Spleen (tissue), 11 donors: ENCODE measurements at regions not wholly inside any gene's neighbourhood (a gene's known extent, or its start where the extent isn't known, plus 50 kb on each side); places are given as distances from the start of the nearest gene placed in this dataset.

Experiments
- DNase-seq: peaks from one replicate; pipeline ENCODE4 v3.0.0-alpha.2; 2020
- H3K27ac ChIP-seq, 8 donors: fragments of 200-600 bp; sonication (generic) in 7 of 8; 1 replicate in 4 of 8; 2 replicates in 4 of 8; pipeline versions ENCODE4 v1.5.0 to v1.8.0; 2016 to 2021; ENCODE audit warnings: inconsistent platforms in 4 of 8, mild to moderate bottlenecking in 4 of 8, moderate library complexity in 1 of 8
- H3K27me3 ChIP-seq, 7 donors: fragments of 200-600 bp; sonication (generic) in 6 of 7; replicated peaks in 1 of 7; 1 replicate in 4 of 7; 2 replicates in 3 of 7; pipeline versions ENCODE4 v1.5.0 to v1.8.0; 2016 to 2021; ENCODE audit warnings: inconsistent platforms in 3 of 7, mild to moderate bottlenecking in 1 of 7
- H3K36me3 ChIP-seq, 6 donors: fragments of 200-600 bp; sonication (generic) in 5 of 6; 1 replicate in 4 of 6; 2 replicates in 2 of 6; pipeline versions ENCODE4 v1.5.0 to v1.8.0; 2016 to 2021; ENCODE audit warnings: inconsistent platforms in 2 of 6
- H3K4me1 ChIP-seq, 6 donors: fragments of 200-600 bp; sonication (generic) in 5 of 6; 1 replicate in 3 of 6; 2 replicates in 3 of 6; pipeline versions ENCODE4 v1.5.0 to v1.8.0; 2016 to 2021; ENCODE audit warnings: inconsistent platforms in 3 of 6
- H3K4me3 ChIP-seq, 8 donors: fragments of 200-600 bp; sonication (generic) in 7 of 8; 1 replicate in 4 of 8; 2 replicates in 4 of 8; pipeline versions ENCODE4 v1.5.0 to v1.8.0; 2016 to 2021; ENCODE audit warnings: inconsistent platforms in 4 of 8, mild to moderate bottlenecking in 4 of 8, moderate library complexity in 2 of 8
- H3K9me3 ChIP-seq, 8 donors: fragments of 200-600 bp; sonication (generic) in 7 of 8; 1 replicate in 4 of 8; 2 replicates in 4 of 8; pipeline versions ENCODE4 v1.5.0 to v1.8.0; 2016 to 2021; ENCODE audit warnings: inconsistent platforms in 4 of 8
- CTCF ChIP-seq, 11 experiments: fragments of 200-600 bp in 7 of 11; fragments of 450-650 bp in 4 of 11; sonication (generic) in 4 of 11; IDR thresholded peaks in 8 of 11; conservative IDR thresholded peaks in 3 of 11; 1 replicate in 7 of 11; 2 replicates in 4 of 11; pipeline versions ENCODE4 v1.4.0 to v1.8.0; 2016 to 2021; ENCODE audit warnings: antibody characterized with exemption in 11 of 11, inconsistent platforms in 4 of 11, mild to moderate bottlenecking in 1 of 11
- POLR2A ChIP-seq, 3 donors: fragments of 450-650 bp; IDR thresholded peaks; one replicate each; pipeline ENCODE4 v1.5.1; 2017; ENCODE audit warnings: antibody characterized with exemption in 3 of 3, mild to moderate bottlenecking in 1 of 3
- POLR2AphosphoS5 ChIP-seq, 3 donors: sonication (generic); formaldehyde crosslinking; IDR thresholded peaks; one replicate each; pipeline ENCODE4 v1.5.1; 2017; ENCODE audit warnings: antibody characterized with exemption in 3 of 3
- WGBS, 5 donors: extraction: QIAGEN DNeasy Blood & Tissue Kit in 3 of 5; methylation state at CpG; one replicate each; pipeline versions ENCODE4 v1.1.5 to v1.1.7; 2013 to 2018; 5-methylcytosine and 5-hydroxymethylcytosine counted together
- intact Hi-C: fragments of 100-400 bp; cut with DNase I; formaldehyde crosslinking; loops from one replicate; pipeline ENCODE4 v1.15.0; 2023; ENCODE audit warnings: low total_unique reads
- donor health status: healthy with polysubstance abuse.
- donor health status: DM: no; HTN: no; CAD: no; lungs with moderate emphysema.
- donor health status: DM: no; HTN: no; CAD: no.
- donor health status: Bipolar disorder and iron deficiency.
- donor health status: healthy.
- donor health status: DM: no; HTN: no; CAD: no.
- donor health status: DM: yes; HTN: yes; CAD: no.

DNA sequence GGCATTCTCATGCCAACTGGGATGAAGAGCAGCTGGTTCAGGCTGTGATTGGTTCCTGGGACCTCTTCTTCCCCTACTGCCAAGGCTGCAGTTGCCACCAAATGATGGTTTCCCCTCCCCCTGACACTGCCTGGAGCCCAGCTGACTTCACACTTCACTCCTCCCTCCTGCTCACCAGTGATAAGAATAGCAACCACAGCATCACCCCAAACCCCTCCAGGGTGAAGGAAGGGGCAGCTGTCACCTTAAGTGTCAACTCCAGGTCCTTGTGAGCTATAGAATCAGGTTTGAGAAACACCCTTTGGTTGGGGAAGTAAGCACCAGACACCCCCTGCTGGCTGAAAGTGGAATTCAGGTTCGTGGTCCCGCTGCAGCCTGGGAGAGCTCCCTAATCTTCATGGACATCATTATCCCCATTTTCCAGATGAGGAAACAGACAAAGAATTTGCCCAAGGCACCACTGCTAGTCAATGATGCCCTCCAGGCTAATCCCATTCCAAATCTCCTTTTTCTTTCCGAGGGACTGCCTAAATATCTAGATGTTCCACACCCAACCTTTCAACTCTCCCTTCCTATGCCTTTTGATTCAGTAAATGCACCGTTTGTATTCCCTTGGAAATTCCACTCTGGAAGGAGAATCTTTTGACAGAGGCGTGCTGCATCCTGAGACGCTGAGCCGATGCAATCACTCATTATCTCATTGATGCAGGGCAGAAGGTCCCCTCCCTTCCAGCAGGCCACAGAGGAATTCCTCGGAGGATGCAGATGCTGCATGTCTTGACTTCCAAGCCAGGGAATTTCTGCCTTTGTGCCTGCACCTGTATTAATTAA is 50.6 kb upstream of the UQCRFS1 start:
- peaks cover 0 to 53% (median 0%) of the 10 kb centered on the region in 7 donors for H3K27me3 ChIP-seq
- no peaks in the 10 kb centered on the region for H3K9me3 ChIP-seq
- intact Hi-C loops, result loop anchor here (5.0 kb wide), 1 partner anchor 526 kb away; no protein-coding TSS in a partner anchor
- WGBS, 5 donors, result 25 to 34% (median 28%) methylated on average over 8 of the region's 8 CpGs
- no peak overlapping the region for H3K27ac ChIP-seq
- TF ChIP-seq POLR2A (IDR thresholded peaks at IDR 0.05), result no peak
- TF ChIP-seq POLR2AphosphoS5 (IDR thresholded peaks at IDR 0.05), result no peak
- TF ChIP-seq CTCF (IDR thresholded peaks at IDR 0.05 in 8 of 11, conservative IDR thresholded peaks at IDR 0.05 in 3 of 11), result peak in 10 of 11 experiments; percentile 24 to 82 (median 64)
- peaks cover 0 to 3% (median 0%) of the 10 kb centered on the region in 6 donors for H3K4me1 ChIP-seq
- no peaks in the 10 kb centered on the region for H3K36me3 ChIP-seq
- DNase-seq, result no peak
- H3K4me3 ChIP-seq, result no peak overlapping the region

GRCh38 chr19:29264897-29265296 is 51.9 kb upstream of the UQCRFS1 start:
- TF ChIP-seq POLR2AphosphoS5 (IDR thresholded peaks at IDR 0.05) (no peak), CTCF (IDR thresholded peaks at IDR 0.05 in 8 of 11, conservative IDR thresholded peaks at IDR 0.05 in 3 of 11) (no peak), POLR2A (IDR thresholded peaks at IDR 0.05) (no peak)
- Histone ChIP-seq H3K4me3 (no peak overlapping the region), H3K27me3 (peaks cover 0 to 67% (median 0%) of the 10 kb centered on the region in 7 donors), H3K4me1 (peaks cover 0 to 3% (median 0%) of the 10 kb centered on the region in 6 donors), H3K9me3 (no peaks in the 10 kb centered on the region), H3K27ac (no peak overlapping the region), H3K36me3 (no peaks in the 10 kb centered on the region)
- DNase-seq, result no peak
- 89 to 93% (median 91%) methylated on average over 7 of the region's 7 CpGs for WGBS, 5 donors
- intact Hi-C loops, result loop anchor here (5.0 kb wide), 1 partner anchor 528 kb away; no protein-coding TSS in a partner anchor

- H3K9me3 ChIP-seq, result peaks cover 0 to under 1% (median 0%) of the 10 kb centered on the region in 8 donors
- intact Hi-C loops, result no loop called here
- WGBS, 5 donors, result 69 to 82% (median 77%) methylated on average over 6 of the region's 6 CpGs
- no peak overlapping the region for H3K4me3 ChIP-seq
- DNase-seq, result no peak
- H3K36me3 ChIP-seq, result no peaks in the 10 kb centered on the region
- TF ChIP-seq POLR2AphosphoS5 (IDR thresholded peaks at IDR 0.05), result no peak
- no peak for TF ChIP-seq POLR2A (IDR thresholded peaks at IDR 0.05)
- TF ChIP-seq CTCF (IDR thresholded peaks at IDR 0.05 in 8 of 11, conservative IDR thresholded peaks at IDR 0.05 in 3 of 11), result no peak
- no peak overlapping the region for H3K27ac ChIP-seq
- H3K4me1 ChIP-seq, result peaks cover 0 to 3% (median 0%) of the 10 kb centered on the region in 6 donors
- peaks cover 0 to 67% (median 0%) of the 10 kb centered on the region in 7 donors for H3K27me3 ChIP-seq
Measured at GRCh38 chr19:29265436-29265835, 52.5 kb upstream of the UQCRFS1 start.

DNA sequence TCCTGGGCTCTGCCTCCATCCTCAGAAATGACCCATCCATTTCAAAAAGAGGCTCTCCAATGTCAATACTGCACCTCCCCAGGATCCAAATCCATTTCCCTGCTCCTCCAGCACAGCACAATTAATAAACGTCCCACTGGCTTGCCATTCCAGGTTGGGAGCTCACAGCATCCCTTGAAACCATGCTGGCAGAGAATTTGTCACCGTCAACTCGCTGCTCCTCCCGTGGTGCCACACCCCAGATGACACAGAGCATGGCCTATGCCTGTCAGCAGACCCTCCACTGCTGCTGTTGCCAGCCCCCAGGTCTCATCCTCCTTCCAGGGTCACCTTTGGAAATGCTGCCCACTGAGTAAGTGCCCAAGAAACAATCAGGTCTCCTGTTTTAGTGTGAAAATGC is 53.0 kb upstream of the UQCRFS1 start:
- intact Hi-C loops, result no loop called here
- DNase-seq, result no peak
- WGBS, 5 donors, result 32 to 62% (median 52%) methylated on average over 4 of the region's 4 CpGs
- Histone ChIP-seq H3K4me3 (no peak overlapping the region), H3K27ac (no peak overlapping the region), H3K27me3 (peaks cover 0 to 67% (median 0%) of the 10 kb centered on the region in 7 donors), H3K9me3 (peaks cover 0 to 6% (median 0%) of the 10 kb centered on the region in 8 donors), H3K36me3 (no peaks in the 10 kb centered on the region), H3K4me1 (peaks cover 0 to 3% (median 0%) of the 10 kb centered on the region in 6 donors)
- no peak for TF ChIP-seq CTCF (IDR thresholded peaks at IDR 0.05 in 8 of 11, conservative IDR thresholded peaks at IDR 0.05 in 3 of 11)
- TF ChIP-seq POLR2AphosphoS5 (IDR thresholded peaks at IDR 0.05), result no peak
- no peak for TF ChIP-seq POLR2A (IDR thresholded peaks at IDR 0.05)
